Choroid plexus epithelial cell (primary cell): ENCODE measurements at regions not wholly inside any gene's neighbourhood (a gene's known extent, or its start where the extent isn't known, plus 50 kb on each side); places are given as distances from the start of the nearest gene placed in this dataset.

Experiments used
- DNase-seq: peaks from one replicate; pipeline ENCODE4 v3.0.0-alpha.2; 2010; ENCODE audit warnings: low read depth
- H3K4me3 ChIP-seq: 2 replicates; pipeline ENCODE4 v1.5.1; 2011; ENCODE audit warnings: low read depth, mild to moderate bottlenecking, control low read depth, low read length, moderate library complexity
- CTCF ChIP-seq: conservative IDR thresholded peaks from 2 replicates; pipeline ENCODE4 v1.5.1; 2011; ENCODE audit warnings: low read depth, mild to moderate bottlenecking, control low read depth, inconsistent platforms, low read length, moderate library complexity

GRCh38 chr7:36016648-36017047 lies 136.4 kb upstream of the EEPD1 start:
- no peak for DNase-seq
- no peak overlapping the region for H3K4me3 ChIP-seq

GRCh38 chr7:36017111-36017510 lies 135.9 kb upstream of the EEPD1 start:
- DNase-seq, result no peak
- H3K4me3 ChIP-seq, result no peak overlapping the region
- no peak for TF ChIP-seq CTCF

More at GRCh38 chr7:36016648-36017047, 136.4 kb upstream of the EEPD1 start:
- TF ChIP-seq CTCF, result no peak

GRCh38 chr7:36018816-36019484 lies 134.1 kb upstream of the EEPD1 start:
- TF ChIP-seq CTCF, result no peak
- DNase-seq, result no peak
- no peak overlapping the region for H3K4me3 ChIP-seq

- no peak for TF ChIP-seq CTCF
- DNase-seq, result no peak
- no peak overlapping the region for H3K4me3 ChIP-seq
These were observed 133.5 kb upstream of the EEPD1 start for GRCh38 chr7:36019538-36019937.

- H3K4me3 ChIP-seq, result no peak overlapping the region
- DNase-seq, result no peak
- TF ChIP-seq CTCF, result no peak
These were observed 133.1 kb upstream of the EEPD1 start for GRCh38 chr7:36019980-36020379.

GRCh38 chr7:36021367-36021766 lies 131.7 kb upstream of the EEPD1 start:
- peak; percentile 54 for DNase-seq
- H3K4me3 ChIP-seq, result no peak overlapping the region
- TF ChIP-seq CTCF, result peak; percentile 76

GRCh38 chr7:36021917-36022550 lies 131.0 kb upstream of the EEPD1 start:
- no peak overlapping the region for H3K4me3 ChIP-seq
- peak; percentile 11 for TF ChIP-seq CTCF
- DNase-seq, result no peak
